ENCODE measurements at regions not wholly inside any gene's neighbourhood (a gene's known extent, or its start where the extent isn't known, plus 50 kb on each side); places are given as distances from the start of the nearest gene placed in this dataset.

DNA sequence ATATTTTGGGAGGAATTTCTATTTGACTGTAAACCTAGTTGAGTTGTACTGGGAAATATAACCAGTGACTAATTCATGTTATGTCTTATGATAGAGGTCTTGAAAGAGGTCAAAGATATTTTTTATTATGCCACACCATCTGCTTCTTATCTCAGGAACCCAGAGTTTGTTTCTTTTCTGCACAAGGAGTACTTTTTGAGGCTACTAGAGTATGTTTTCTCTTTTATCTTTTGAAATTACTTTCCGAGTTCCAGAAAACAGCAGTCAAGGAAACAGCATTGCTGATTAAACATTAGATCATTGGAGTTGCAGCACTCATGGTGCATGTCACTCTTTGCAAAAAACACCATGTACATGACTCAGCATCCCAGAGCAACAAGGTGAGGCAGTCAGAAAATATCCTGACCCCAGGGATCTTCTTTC, 645.8 kb upstream of the NR2F2 start:
- DNase-seq = no peak
- Histone ChIP-seq H3K4me3 (ENCODE audit: low read depth in 1 of 2, low read length in 2 of 2) (no peak overlapping the region), H4K20me1 (ENCODE audit: insufficient read depth, low read length) (no peaks in the 10 kb centered on the region), H3K9ac (ENCODE audit: low read depth, low read length) (no peak overlapping the region), H2AFZ (ENCODE audit: low read depth, low read length) (no peak overlapping the region), H3K27me3 (ENCODE audit: insufficient read depth, low read length, poor library complexity) (no peaks in the 10 kb centered on the region), H3K9me3 (ENCODE audit: insufficient read depth, low read length, severe bottlenecking) (no peaks in the 10 kb centered on the region), H3K36me3 (ENCODE audit: insufficient read depth, low read length) (no peaks in the 10 kb centered on the region), H3K4me1 (ENCODE audit: insufficient read depth, low read length) (no peaks in the 10 kb centered on the region), H3K79me2 (ENCODE audit: insufficient read depth, low read length) (no peaks in the 10 kb centered on the region), H3K4me2 (ENCODE audit: insufficient read depth, low read length) (no peak overlapping the region), H3K27ac (ENCODE audit: low read length) (no peak overlapping the region)
- TF ChIP-seq EZH2 (IDR thresholded peaks at IDR 0.05; ENCODE audit: borderline replicate concordance, low read depth, low read length, severe bottlenecking) = no peak
- TF ChIP-seq, protein P1, sequence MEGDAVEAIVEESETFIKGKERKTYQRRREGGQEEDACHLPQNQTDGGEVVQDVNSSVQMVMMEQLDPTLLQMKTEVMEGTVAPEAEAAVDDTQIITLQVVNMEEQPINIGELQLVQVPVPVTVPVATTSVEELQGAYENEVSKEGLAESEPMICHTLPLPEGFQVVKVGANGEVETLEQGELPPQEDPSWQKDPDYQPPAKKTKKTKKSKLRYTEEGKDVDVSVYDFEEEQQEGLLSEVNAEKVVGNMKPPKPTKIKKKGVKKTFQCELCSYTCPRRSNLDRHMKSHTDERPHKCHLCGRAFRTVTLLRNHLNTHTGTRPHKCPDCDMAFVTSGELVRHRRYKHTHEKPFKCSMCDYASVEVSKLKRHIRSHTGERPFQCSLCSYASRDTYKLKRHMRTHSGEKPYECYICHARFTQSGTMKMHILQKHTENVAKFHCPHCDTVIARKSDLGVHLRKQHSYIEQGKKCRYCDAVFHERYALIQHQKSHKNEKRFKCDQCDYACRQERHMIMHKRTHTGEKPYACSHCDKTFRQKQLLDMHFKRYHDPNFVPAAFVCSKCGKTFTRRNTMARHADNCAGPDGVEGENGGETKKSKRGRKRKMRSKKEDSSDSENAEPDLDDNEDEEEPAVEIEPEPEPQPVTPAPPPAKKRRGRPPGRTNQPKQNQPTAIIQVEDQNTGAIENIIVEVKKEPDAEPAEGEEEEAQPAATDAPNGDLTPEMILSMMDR (IDR thresholded peaks at IDR 0.05; ENCODE audit: borderline replicate concordance, extremely low read depth, low read length, poor library complexity, severe bottlenecking) = no peak
- ATAC-seq (ENCODE audit: insufficient read depth, low read depth) = no peak

DNA sequence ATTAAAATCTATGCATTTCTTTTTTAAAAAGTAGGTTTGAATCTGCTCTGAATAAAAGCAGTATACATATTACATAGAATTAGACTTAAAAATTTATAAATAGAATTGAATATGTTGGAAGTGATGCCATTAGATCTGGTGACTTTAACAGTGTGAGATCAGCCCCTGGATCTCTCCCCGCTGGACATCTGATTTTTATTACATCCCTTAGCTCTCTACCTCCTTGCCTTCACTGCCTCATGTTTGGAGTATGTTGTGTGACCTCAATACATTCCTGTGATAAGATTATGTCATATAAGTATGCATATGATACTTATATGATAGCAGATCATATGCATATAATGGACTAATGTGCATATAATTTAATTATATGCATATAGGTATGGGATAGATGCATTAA, 643.4 kb upstream of the NR2F2 start:
- TF ChIP-seq, protein P1 (IDR thresholded peaks at IDR 0.05; ENCODE audit: borderline replicate concordance, extremely low read depth, low read length, poor library complexity, severe bottlenecking) = no peak
- TF ChIP-seq EZH2 (IDR thresholded peaks at IDR 0.05; ENCODE audit: borderline replicate concordance, low read depth, low read length, severe bottlenecking) = no peak
- no peak for ATAC-seq (ENCODE audit: insufficient read depth, low read depth)
- DNase-seq = no peak
- Histone ChIP-seq H3K4me1 (ENCODE audit: insufficient read depth, low read length) (no peaks in the 10 kb centered on the region), H3K9ac (ENCODE audit: low read depth, low read length) (no peak overlapping the region), H4K20me1 (ENCODE audit: insufficient read depth, low read length) (no peaks in the 10 kb centered on the region), H3K36me3 (ENCODE audit: insufficient read depth, low read length) (no peaks in the 10 kb centered on the region), H2AFZ (ENCODE audit: low read depth, low read length) (no peak overlapping the region), H3K4me2 (ENCODE audit: insufficient read depth, low read length) (no peak overlapping the region), H3K79me2 (ENCODE audit: insufficient read depth, low read length) (no peaks in the 10 kb centered on the region), H3K27me3 (ENCODE audit: insufficient read depth, low read length, poor library complexity) (no peaks in the 10 kb centered on the region), H3K27ac (ENCODE audit: low read length) (no peak overlapping the region), H3K4me3 (ENCODE audit: low read depth in 1 of 2, low read length in 2 of 2) (no peak overlapping the region), H3K9me3 (ENCODE audit: insufficient read depth, low read length, severe bottlenecking) (no peaks in the 10 kb centered on the region)

DNA sequence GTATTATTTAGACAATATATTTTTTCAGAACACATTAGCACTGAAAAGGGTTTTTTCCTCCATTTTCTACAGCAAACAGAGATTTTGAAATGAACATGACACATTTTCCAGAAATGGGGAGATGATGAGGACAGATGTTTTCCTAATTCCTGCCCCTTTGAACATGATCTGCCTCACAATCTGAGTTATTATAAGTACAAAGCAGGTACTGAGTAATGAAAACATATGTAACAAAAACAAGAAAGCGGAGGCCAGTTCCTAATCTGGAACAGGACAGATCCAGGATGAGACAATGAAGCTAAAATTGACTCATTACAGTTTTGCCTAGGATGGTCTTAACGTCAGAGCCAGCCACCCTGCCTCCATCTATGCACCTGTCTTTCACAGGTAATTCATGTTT, 642.8 kb upstream of the NR2F2 start:
- Histone ChIP-seq H3K9ac (ENCODE audit: low read depth, low read length) (no peak overlapping the region), H3K4me2 (ENCODE audit: insufficient read depth, low read length) (no peak overlapping the region), H3K4me3 (ENCODE audit: low read depth in 1 of 2, low read length in 2 of 2) (no peak overlapping the region), H4K20me1 (ENCODE audit: insufficient read depth, low read length) (no peaks in the 10 kb centered on the region), H3K79me2 (ENCODE audit: insufficient read depth, low read length) (no peaks in the 10 kb centered on the region), H2AFZ (ENCODE audit: low read depth, low read length) (no peak overlapping the region), H3K27ac (ENCODE audit: low read length) (no peak overlapping the region), H3K9me3 (ENCODE audit: insufficient read depth, low read length, severe bottlenecking) (no peaks in the 10 kb centered on the region), H3K36me3 (ENCODE audit: insufficient read depth, low read length) (no peaks in the 10 kb centered on the region), H3K27me3 (ENCODE audit: insufficient read depth, low read length, poor library complexity) (no peaks in the 10 kb centered on the region), H3K4me1 (ENCODE audit: insufficient read depth, low read length) (no peaks in the 10 kb centered on the region)
- no peak for ATAC-seq (ENCODE audit: insufficient read depth, low read depth)
- TF ChIP-seq EZH2 (IDR thresholded peaks at IDR 0.05; ENCODE audit: borderline replicate concordance, low read depth, low read length, severe bottlenecking) = no peak
- TF ChIP-seq, protein P1 (IDR thresholded peaks at IDR 0.05; ENCODE audit: borderline replicate concordance, extremely low read depth, low read length, poor library complexity, severe bottlenecking) = no peak
- no peak for DNase-seq
